Urothelium cell line (cell line): ENCODE measurements at regions not wholly inside any gene's neighbourhood (a gene's known extent, or its start where the extent isn't known, plus 50 kb on each side); places are given as distances from the start of the nearest gene placed in this dataset.

ENCODE experiments used
- DNase-seq: peaks from one replicate; pipeline ENCODE4 v3.0.0; 2011; ENCODE audit warnings: low spot score, mixed read lengths
- FAIRE-seq: peaks from 2 replicates; lab custom pipeline; 2011; peaks lifted over from hg19 to GRCh38; lab: Jason Lieb, UNC

DNA sequence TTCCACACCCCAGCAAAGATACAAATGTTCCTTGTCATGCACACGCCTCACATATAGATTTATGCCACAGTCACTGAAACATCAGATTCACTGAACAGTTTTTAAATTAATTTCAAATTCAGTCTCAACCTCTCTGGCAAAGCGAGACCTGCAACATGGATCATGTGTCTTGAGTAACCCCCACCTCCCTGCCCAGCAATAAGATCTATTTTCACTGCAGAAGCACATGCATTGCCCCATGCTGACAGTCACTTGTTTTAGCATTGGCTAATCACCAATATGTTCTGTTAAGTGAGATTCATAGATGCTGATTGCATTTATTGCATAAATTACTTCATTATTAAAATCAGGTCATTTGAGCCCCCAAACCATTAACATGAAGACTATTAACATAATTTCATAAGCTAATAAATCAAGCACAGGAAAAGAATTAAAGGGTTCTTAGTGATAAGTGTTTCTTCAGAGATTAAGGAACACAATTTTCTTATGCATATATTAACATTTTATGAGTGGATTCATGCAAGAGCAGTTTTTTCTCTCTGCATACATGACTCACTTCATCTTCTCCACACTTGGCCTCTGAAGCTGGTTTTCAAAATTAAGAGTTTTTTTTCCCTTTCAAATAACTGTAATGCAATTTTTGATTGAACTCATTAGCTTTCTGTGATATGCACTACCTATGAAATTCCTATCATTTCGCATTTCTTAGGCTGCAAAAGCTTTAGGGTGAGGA is 173.2 kb upstream of the SOX4 start:
- FAIRE-seq (no peak), DNase-seq (no peak)

DNA sequence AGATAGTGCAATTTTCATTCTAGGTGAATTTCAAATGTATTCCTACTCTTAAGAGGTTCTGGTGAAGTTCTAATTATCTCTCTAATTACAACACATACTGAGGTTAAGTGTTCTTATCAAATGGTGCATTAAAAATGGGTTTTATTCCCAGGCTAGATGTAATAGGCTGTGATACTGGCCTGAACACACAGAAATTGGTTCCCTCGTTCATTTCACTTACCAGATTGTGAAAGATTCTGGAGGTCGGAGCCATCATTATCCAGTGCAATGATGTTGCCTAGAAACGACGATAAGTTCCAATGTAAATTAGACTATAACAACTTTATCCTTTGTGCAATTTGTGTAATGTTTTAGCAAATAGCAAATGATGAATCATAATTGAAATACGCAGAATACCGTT is 172.6 kb upstream of the SOX4 start:
- DNase-seq (no peak), FAIRE-seq (no peak)

DNA sequence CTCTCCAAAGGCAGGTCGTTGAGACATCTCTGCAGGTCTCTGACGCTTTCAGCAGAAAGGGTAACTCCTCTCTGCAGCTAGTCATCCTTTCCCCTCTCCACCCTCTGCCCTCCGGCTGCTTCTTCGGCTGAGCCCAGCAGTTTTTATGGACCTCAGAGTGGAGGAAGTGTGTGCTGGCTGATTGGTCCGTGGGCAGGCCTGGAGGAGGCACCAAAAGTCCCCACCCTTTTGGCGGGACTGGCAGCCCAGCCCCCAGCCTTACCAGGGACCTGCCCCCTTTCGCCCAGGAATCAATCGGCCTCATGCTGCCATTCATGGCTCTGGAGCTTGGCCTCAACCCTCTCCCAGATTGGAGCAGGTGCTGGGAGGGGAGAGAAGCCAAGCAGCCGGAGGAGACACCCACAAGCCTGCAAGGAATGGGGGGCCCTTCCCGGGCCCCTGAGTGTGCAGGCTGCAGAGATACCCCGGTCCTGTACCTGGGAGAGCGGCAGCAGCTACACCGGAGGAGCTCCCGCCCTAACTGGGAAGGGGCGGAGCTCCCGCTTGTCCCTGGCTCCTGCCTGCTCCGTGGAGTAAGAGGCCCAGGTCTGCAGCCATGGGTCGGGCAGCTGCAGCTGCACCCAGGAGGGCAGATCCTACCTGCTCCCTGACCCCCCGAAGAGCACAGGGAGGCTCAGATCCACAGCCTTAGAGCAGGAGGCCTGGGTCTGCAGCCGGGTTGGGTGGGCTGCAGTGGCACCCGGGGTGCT is 170.3 kb upstream of the SOX4 start:
- DNase-seq, result no peak
- no peak for FAIRE-seq

DNA sequence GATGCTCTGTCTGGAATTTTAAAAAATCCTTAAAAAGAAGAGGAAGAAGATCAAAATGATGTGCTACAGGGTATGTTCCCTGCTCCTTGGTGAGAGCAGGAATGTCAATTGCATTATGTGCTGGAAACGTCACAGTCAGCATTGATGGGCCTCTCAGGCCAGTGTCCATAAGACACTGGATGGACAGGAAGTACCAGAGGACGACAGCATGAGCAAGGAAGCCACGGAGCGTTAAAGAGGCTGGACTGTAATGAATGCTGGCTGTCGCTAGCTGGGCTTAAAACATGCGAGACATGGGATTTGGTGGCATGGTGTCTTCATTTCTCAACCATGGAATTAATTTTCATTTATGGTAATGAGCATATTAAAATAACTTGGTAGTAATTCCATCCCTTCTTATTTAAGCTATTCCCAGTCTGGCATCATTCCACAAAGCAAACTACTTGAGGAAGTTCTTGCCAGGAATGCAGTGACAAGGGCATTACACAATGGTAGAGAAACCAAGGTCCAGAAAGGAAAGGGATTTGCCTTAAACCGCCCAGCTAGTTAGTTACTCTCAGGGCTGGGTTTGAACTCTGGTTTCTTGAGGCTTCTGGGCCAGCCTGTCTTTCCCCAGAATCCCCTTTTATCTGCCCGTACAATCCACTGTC is 166.6 kb upstream of the SOX4 start:
- FAIRE-seq (no peak), DNase-seq (no peak)

DNA sequence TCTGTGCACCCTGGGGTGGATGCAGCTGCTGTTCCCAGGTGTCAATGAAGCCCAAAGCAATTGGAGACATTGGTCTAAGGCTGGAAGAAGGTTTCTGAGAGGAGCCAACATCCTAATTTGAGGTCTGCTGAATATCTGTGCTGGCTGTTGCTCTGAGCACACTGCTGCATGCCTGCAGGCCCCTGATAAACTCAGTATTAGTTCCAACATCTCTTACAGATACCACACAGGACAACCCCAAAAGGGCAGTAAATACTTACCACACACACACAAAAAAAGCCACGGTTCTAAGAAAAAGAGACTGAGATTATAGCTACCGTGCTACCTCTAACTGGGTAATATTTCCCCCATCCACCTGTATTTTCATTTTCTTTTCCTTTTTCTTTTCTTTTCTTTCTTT is 164.3 kb upstream of the SOX4 start:
- DNase-seq (no peak), FAIRE-seq (no peak)

DNA sequence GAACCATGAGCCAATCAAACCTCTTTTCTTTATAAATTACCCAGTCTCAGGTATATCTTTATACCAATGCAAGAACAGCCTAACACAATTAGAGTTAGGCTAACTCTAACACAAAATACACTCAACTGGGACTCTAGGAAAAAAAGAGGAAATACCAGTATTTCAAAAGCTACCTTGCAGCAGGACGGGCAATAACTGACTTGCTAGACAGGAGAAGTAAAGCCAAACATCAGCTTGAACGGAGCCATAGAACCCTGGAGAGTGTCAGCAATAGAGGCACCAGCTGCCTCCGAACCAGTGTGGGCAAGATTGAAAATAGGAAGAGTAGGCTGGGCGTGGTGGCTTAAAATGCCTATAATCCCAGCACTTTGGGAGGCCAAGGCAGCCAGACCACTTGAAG is 162.0 kb upstream of the SOX4 start:
- no peak for FAIRE-seq
- DNase-seq, result no peak

DNA sequence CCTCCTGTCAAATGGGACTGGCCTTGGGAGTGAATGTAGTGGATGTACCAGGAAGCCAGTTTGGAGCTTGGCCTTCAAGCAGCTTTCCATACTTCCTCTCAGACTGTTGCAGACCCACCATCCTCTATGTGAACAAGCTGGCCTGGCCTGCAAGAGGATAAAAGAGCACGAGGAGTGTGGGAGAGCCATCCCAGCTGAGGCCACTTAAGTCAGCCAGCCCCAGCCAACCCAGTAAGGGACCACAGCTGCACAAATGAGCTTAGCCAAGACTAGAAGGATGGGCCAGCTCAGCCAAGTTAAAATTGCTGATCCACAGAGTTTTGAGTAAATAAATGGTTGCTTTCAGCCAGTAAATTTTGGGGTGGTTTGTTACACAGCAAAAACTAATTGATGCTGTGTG is 156.9 kb upstream of the SOX4 start:
- FAIRE-seq, result no peak
- DNase-seq, result no peak

DNA sequence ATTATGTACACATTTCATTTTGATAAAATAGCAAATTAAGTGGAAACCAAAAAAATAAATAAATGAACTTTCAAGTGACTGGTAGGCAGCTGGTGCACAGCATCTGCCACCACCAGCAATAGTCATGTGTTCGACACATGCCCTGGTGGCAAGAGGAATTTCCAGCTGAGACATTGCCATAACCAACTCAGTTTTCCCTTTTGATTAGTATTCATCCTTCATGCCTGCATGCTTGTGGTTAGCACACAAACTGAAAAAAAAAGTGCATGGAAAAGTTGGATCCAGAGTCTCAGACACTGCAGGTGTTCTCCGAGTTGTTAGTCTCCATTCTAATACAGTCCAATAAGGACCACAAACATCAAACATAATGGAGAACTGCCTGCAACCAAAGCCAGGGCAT is 156.0 kb upstream of the SOX4 start:
- FAIRE-seq, result no peak
- DNase-seq, result no peak

DNA sequence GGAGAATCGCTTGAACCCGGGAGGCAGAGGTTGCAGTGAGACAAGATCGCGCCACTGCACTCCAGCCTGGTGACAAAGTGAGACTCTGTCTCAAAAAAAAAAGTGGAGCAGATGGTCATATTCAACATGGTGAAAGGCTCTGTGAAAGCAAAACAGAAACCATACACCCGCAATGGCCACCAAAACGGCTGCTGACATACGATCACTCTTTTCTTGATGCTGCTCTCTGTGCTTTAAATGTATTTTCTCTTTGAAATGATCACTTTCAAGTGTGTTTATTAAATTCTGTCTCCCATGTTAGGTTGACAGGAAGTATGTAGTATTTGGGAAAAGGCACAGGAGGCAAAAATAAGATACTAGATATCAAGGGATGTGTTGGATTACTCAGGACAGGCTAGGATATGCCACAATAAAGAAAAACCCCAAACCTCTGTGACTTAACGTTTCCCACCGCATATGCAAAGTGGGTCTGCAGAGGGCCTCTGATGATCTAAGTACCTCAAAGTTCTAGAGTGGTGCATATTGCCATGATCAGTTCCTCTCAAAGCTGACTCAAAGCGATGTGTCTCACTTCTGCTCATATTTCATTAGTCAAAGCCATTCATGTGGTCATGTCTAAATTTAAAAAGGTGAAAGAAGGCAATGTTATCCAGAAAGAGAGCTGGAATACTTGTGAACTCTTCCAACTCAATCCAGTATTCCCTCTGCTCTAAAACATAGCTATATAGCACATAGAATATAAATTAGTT is 155.1 kb upstream of the SOX4 start:
- FAIRE-seq (no peak), DNase-seq (no peak)

DNA sequence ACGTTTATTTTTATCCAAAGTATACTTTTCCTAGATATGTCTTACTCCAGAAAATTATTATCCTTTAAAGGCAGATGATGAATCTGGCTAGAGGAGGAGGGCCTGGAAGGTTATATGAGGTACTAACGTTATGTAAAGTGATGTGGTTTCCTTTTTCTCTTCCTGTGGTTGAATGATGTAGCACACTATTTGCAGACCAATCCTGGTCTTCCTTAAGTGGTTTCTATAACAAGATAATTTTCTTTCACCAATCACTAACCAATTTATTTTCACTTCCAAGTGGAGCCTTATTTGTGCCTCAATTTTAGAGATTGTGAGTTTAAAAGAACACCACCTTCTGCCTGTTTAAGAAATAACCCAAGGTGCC is 154.6 kb upstream of the SOX4 start:
- no peak for DNase-seq
- no peak for FAIRE-seq

DNA sequence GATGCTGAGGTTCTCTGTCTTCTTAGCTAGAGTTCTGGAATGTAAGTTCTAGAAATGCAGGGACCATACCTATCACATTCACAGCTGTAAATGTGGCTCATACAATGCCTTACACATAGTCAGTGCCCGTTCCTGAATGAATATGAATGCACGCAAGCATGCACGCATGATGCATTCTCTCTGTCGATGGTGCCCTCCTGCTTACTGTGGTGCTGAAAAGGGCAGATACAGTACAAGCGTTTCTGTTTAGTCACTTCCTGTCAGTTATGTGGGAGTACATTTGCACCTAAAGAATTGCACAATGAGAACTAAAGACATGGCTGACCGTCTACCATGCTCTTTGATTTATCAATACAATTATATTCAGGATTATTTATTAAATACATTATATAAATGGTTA is 152.2 kb upstream of the SOX4 start:
- no peak for FAIRE-seq
- DNase-seq, result no peak

DNA sequence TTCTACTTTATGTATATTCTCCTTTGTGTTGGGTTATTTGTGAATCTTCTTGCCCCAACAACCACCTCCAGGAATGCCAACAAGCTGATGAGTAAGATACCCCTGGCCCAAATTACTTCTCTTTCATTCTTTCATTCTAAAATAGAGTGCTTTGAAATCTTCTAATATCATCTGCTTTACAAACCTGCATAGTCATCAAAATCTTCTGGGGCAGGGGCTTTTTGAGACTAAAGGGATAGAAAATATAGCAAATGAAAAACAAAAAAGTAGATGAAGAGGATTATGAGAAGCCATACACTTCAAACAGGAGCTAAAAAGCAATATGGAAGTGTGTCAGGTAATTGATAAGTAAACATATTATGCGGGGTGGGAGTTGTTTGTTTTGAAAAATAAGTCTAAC is 150.7 kb upstream of the SOX4 start:
- DNase-seq, result no peak
- FAIRE-seq, result no peak

DNA sequence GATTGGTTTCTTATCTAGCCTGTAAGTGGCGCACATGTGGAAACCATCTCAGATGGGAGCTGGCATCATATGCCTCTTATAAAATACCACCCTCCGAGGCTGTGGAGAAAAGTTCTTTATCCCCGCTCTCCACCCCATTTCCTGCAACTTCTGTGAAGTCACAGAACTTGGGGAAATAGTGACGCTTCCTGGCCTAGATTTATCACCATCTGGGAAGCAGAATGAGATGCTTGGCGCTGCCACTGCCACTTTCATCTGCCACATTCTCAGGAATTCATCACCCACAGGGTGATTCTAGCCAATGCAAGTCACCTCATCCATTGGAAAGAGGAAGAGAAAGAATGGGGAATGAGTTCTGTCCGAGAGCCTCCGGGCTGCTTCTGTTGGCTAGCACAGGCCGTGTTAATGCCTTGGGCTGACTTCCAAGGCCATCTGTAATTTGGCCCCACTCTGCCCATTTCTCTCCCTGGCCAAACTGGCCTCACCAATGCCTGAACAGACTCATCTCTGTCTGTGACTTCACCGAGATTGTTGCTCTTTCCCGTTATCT is 148.8 kb upstream of the SOX4 start:
- no peak for DNase-seq
- no peak for FAIRE-seq

DNA sequence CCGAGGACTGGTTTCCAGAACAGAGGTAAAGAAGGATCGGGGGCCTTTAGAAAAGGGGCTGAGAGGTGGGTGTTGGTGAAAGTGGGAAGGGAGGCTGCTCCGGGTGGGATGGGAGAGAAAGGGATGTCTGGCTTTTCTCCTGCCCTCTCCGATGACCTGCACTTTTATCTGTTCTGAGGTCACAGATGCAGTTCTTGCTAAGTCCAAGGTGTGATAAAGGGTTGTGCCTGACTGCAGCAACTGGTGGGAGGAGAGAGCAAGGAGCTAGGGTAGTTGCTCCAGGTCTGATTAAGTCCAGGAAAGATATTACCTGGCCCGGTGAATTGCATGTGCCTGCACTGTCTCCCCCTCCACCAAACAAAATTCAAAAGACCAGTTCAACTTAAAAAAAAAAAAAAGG is 145.6 kb upstream of the SOX4 start:
- DNase-seq (no peak), FAIRE-seq (no peak)

DNA sequence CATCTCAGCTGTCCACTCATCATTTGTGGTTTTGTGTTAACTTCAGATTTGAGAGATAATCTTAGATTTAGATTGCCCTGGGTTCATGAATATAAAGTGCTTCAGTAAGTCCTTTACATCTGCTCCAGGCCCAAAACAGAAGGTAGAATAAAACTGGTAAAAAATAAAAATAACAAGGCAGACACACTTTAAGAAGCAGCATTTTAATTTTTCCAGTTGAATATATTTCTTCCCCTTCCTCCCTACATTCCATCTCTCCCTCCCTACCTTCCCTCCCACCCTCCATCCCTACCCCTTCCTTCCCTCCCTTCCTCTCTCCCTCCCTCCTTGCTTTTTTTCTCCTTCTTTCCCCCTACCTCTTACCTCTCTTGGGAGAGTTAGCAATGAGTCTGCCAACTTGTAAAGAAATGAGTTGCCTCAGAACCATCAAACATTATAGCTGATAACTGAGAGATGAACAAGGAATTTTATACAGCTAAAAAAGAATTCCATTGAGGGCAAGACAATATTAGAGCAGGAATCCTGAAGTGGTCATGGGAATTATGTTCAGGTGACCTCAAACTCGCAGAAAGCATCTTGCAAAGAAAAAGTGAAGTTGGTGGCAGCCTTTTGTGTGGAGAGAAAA is 145.0 kb upstream of the SOX4 start:
- no peak for DNase-seq
- FAIRE-seq, result no peak

DNA sequence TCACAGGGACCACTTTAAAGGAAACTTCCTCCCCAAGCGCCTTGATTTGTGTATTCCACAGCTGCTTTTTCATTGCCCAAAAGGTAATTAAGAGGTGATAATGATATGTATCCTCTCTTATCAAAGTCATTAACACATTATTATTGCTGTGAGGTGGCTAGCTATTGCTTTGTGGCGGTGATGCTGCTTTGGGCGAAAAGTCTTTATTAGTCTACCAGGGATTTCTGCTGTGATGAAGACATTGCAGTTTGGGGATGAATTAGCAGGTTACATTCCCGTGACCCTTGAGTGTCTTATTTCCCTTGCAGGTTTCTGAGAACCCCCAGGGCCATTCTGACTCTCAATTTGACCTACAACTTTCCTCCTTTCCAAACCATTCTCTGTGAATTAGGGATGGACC is 143.4 kb upstream of the SOX4 start:
- no peak for FAIRE-seq
- DNase-seq, result no peak

DNA sequence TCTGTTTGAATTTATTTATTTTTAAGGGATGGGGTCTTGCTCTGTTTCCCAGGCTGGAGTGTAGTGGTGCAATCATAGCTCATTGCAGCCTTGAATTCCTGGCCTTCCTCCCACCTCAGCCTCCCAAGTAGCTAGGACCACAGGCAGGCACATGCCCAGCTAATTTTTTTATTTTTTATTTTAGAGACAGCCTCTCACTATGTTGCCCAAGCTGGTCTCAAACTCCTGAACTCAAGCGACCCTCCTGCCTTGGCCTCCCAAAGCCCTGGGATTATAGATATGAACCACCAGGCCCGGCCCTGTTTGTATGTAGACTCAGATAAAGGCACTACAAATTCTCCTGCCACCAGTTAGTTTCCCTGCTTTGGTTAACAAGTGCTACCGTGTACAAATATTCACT is 142.9 kb upstream of the SOX4 start:
- FAIRE-seq (no peak), DNase-seq (no peak)

DNA sequence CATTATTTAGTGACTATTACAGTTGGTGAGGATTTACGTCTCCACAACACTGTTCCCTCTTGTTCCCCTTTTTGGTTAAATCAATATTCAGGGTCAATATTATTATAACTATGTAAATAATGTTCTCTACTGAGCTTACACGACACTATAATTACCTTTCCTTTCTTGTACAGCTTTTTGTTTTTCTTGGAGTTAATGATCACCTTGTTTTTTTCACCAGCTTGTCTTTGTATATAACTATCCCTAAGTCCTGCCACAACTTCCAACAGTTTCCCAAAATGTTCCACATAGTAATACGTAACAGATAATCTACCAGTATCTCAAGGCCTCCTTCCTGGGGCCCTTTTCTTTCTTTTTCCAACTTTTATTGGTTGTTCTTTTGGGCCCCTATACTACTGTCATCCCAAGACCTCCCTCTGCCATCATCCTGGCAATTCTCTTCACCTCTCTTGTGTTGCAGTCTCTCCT is 142.0 kb upstream of the SOX4 start:
- FAIRE-seq (no peak), DNase-seq (no peak)

DNA sequence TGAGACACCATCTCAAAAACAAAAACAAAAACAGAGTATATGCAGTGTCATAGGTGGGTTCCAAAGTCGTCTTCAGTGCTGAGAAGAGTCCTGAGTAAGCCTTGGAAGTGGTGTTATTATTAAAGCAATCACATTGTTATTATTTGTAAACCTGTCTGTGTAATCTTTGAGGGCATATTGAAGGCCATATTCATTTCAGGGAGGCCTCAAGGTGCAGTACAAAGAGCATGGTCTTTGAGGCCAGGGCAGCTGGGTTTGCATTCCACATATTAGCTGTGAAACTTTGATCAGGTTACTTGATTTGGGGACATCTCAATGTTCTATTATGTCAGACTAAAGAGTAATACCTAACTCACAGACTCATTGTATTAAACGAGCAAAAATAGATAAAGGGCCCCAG is 139.3 kb upstream of the SOX4 start:
- DNase-seq, result no peak
- FAIRE-seq, result no peak

DNA sequence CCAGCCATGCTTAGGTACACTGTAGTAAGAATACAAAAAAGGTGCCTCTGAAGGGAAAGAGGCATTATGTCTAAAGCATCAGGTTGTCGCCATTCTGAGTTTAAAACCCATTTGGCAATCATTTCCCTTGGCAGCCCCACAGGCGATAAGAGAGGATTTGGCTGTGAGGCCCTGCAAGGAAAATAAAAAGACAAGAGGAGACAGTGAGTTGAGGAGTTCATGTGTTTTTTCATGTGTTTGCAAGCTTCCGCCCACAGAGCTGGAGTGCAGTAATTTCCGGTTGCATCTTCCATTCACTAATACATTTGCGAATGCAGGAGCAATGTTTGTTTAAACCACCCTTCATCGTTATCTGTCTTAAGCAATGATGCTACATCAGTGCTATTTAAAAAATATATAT is 138.5 kb upstream of the SOX4 start:
- DNase-seq (no peak), FAIRE-seq (no peak)

DNA sequence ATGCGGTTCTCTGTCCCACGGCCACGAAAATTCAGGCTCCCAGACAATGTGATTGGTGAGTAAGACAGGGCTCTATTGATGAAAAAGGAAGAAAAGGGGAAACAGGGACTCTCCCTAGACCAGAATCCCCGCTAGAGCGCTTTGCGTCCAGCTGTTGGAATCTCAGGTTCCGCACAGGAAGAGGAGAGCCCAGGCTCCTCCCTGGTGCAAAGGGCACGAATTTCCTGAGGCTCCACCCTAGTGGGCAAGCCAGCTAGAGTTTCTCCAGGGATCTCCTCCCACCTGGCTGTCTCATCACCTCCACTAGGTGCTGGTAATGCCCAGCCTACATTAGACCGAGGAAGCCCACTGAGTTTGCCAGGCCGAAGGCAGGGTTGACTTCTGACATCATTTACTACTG is 135.9 kb upstream of the SOX4 start:
- DNase-seq (no peak), FAIRE-seq (no peak)
